ENCODE measurements at regions not wholly inside any gene's neighbourhood (a gene's known extent, or its start where the extent isn't known, plus 50 kb on each side); places are given as distances from the start of the nearest gene placed in this dataset.

- TF ChIP-seq CTCF (IDR thresholded peaks at IDR 0.05): no peak
- no peak for ATAC-seq
These were observed 113.9 kb upstream of the MMS22L start for GRCh38 chr6:97396880-97397279.

GRCh38 chr6:97399208-97399607 is 116.2 kb upstream of the MMS22L start:
- Histone ChIP-seq H3K9me3 (no peaks in the 10 kb centered on the region), H3K4me3 (no peak overlapping the region), H3K27ac (no peak overlapping the region), H3K36me3 (no peaks in the 10 kb centered on the region), H3K27me3 (no peaks in the 10 kb centered on the region), H3K4me1 (no peaks in the 10 kb centered on the region)
- TF ChIP-seq CTCF (IDR thresholded peaks at IDR 0.05): no peak
- no peak for ATAC-seq
- intact Hi-C loops (cut with DNase I): loop anchor here in 1 of 2 donors (10.0 kb wide), 1 partner anchor 214 kb away; no protein-coding TSS in a partner anchor
- DNase-seq: no peak

More at GRCh38 chr6:97396880-97397279, 113.9 kb upstream of the MMS22L start:
- no peak for DNase-seq
- Histone ChIP-seq H3K36me3 (no peaks in the 10 kb centered on the region), H3K27me3 (no peaks in the 10 kb centered on the region), H3K27ac (no peak overlapping the region), H3K4me1 (no peaks in the 10 kb centered on the region), H3K4me3 (no peak overlapping the region), H3K9me3 (no peaks in the 10 kb centered on the region)
- intact Hi-C loops (cut with DNase I): loop anchor here in 1 of 2 donors (10.0 kb wide), 1 partner anchor 212 kb away; no protein-coding TSS in a partner anchor

GRCh38 chr6:97401533-97401932 is 118.5 kb upstream of the MMS22L start:
- Histone ChIP-seq H3K27ac (no peak overlapping the region), H3K36me3 (no peaks in the 10 kb centered on the region), H3K4me3 (no peak overlapping the region), H3K9me3 (no peaks in the 10 kb centered on the region), H3K4me1 (no peaks in the 10 kb centered on the region), H3K27me3 (no peaks in the 10 kb centered on the region)
- TF ChIP-seq CTCF (IDR thresholded peaks at IDR 0.05): no peak
- intact Hi-C loops (cut with DNase I): no loop called here
- ATAC-seq (no peak), DNase-seq (peak in 1 of 4 donors; percentile 2)

- ATAC-seq: no peak
- no peaks in the 10 kb centered on the region for H3K36me3 ChIP-seq
- intact Hi-C loops (cut with DNase I): no loop called here
- H3K4me3 ChIP-seq: no peak overlapping the region
- no peaks in the 10 kb centered on the region for H3K4me1 ChIP-seq
- no peaks in the 10 kb centered on the region for H3K9me3 ChIP-seq
- no peak for TF ChIP-seq CTCF (IDR thresholded peaks at IDR 0.05)
- H3K27ac ChIP-seq: no peak overlapping the region
- no peak for DNase-seq
- no peaks in the 10 kb centered on the region for H3K27me3 ChIP-seq
These were observed 122.9 kb upstream of the MMS22L start for GRCh38 chr6:97405818-97406409.

- no peaks in the 10 kb centered on the region for H3K36me3 ChIP-seq
- H3K27me3 ChIP-seq: no peaks in the 10 kb centered on the region
- H3K27ac ChIP-seq: no peak overlapping the region
- H3K9me3 ChIP-seq: no peaks in the 10 kb centered on the region
- H3K4me3 ChIP-seq: no peak overlapping the region
- no peak for TF ChIP-seq CTCF (IDR thresholded peaks at IDR 0.05)
- ATAC-seq: no peak
- intact Hi-C loops (cut with DNase I): no loop called here
- H3K4me1 ChIP-seq: no peaks in the 10 kb centered on the region
- DNase-seq: no peak
These were observed 123.6 kb upstream of the MMS22L start for GRCh38 chr6:97406633-97407032.

Measured in left lung (tissue), 4 donors.